HepG2 (cell line): ENCODE measurements at regions not wholly inside any gene's neighbourhood (a gene's known extent, or its start where the extent isn't known, plus 50 kb on each side); places are given as distances from the start of the nearest gene placed in this dataset.

Source experiments
- REPIN1 ChIP-seq: sonication (generic); formaldehyde crosslinking; IDR thresholded peaks from 2 replicates; pipeline ENCODE4 v1.8.0; 2022; ENCODE audit warnings: missing genetic modification reagents, low read depth, mild to moderate bottlenecking, borderline replicate concordance
- SALL2 ChIP-seq: sonication (generic); formaldehyde crosslinking; IDR thresholded peaks from 2 replicates; pipeline ENCODE4 v1.8.1; 2023; ENCODE audit warnings: mild to moderate bottlenecking, missing genetic modification reagents, inconsistent platforms
- SMC3 ChIP-seq: IDR thresholded peaks from 2 replicates; pipeline ENCODE4 v1.6.1; 2011; ENCODE audit warnings: low read length, improper control_type of control experiment

DNA sequence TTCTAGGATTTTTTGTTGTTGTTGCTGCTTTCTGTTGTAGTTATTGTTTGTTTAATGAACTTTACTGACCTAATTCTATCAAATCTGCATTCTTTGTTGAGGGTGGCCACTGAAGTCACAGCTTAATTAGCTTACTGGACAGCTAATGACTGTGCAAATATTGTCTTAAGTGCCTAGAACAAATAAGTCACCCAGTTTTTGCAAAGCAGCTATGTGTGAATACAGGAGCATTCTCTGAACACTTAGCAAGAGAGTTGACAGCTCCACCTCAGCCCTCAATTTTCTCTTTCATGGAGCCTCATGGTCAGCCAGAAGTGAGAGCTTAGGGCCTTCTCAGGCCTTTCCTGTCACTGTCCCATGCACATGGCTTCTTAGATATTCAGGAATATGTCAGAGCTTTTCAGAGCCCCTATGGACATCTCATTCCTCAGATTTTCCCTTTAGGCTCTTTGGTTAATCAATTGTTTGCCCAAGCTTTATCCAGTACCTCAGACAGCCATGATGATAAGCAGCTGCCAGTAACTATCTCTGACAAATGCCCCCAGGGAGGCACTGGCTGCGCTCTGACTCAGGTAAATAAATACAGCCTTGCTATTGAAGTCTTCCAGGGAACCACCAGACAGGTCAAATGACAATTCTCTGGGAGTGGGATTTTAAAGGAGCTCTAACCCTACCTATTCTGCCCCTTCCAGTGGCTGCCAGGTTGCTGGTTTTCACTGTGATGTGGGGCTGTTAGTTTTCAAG is 241.4 kb upstream of the IL12B start:
- TF ChIP-seq REPIN1 (no peak), SALL2 (CRISPR knock-in tag) (no peak), SMC3 (no peak)
